ENCODE measurements at regions not wholly inside any gene's neighbourhood (a gene's known extent, or its start where the extent isn't known, plus 50 kb on each side); places are given as distances from the start of the nearest gene placed in this dataset.

GRCh38 chr2:204317640-204318039 lies 227.6 kb upstream of the PARD3B start:
- no peak overlapping the region for H3K27ac ChIP-seq
- no peak for DNase-seq (ENCODE audit: low spot score in 2 of 2)
- no peaks in the 10 kb centered on the region for H3K36me3 ChIP-seq
- no peaks in the 10 kb centered on the region for H3K4me1 ChIP-seq
- no peaks in the 10 kb centered on the region for H3K9me3 ChIP-seq
- no peaks in the 10 kb centered on the region for H3K27me3 ChIP-seq
- 96 to 98% methylated on average over 5 of the region's 5 CpGs for WGBS, 2 donors
- TF ChIP-seq EP300 (IDR thresholded peaks at IDR 0.05) = no peak
- no peak for TF ChIP-seq POLR2A (IDR thresholded peaks at IDR 0.05)
- no peak for TF ChIP-seq CTCF (IDR thresholded peaks at IDR 0.05)
- no peak overlapping the region for H3K4me3 ChIP-seq

GRCh38 chr2:204321027-204321800 lies 224.1 kb upstream of the PARD3B start:
- WGBS, 2 donors = 87 to 95% methylated on average over 10 of the region's 10 CpGs
- Histone ChIP-seq H3K4me1 (peaks cover 0 to 7% (median 0%) of the 10 kb centered on the region in 4 donors), H3K36me3 (no peaks in the 10 kb centered on the region), H3K9me3 (no peaks in the 10 kb centered on the region), H3K27ac (peak overlapping the region in 1 of 4 donors; percentile 25), H3K27me3 (no peaks in the 10 kb centered on the region), H3K4me3 (no peak overlapping the region)
- TF ChIP-seq CTCF (IDR thresholded peaks at IDR 0.05) (no peak), POLR2A (IDR thresholded peaks at IDR 0.05) (no peak), EP300 (IDR thresholded peaks at IDR 0.05) (no peak)
- DNase-seq (ENCODE audit: low spot score in 2 of 2) = no peak

GRCh38 chr2:204321910-204322751 lies 223.1 kb upstream of the PARD3B start:
- 56 to 62% methylated on average over 8 to 9 of the region's 9 CpGs for WGBS, 2 donors
- no peak for DNase-seq (ENCODE audit: low spot score in 2 of 2)
- no peak overlapping the region for H3K27ac ChIP-seq

GRCh38 chr2:204325468-204325867 lies 219.8 kb upstream of the PARD3B start:
- no peaks in the 10 kb centered on the region for H3K9me3 ChIP-seq
- no peaks in the 10 kb centered on the region for H3K36me3 ChIP-seq
- peaks cover 0 to 7% (median 0%) of the 10 kb centered on the region in 4 donors for H3K4me1 ChIP-seq
- no peak overlapping the region for H3K4me3 ChIP-seq
- DNase-seq (ENCODE audit: low spot score in 2 of 2) = peak in 1 of 2 donors; percentile 78
- no peak overlapping the region for H3K27ac ChIP-seq
- peak; percentile 67 to 89 (median 80) for TF ChIP-seq CTCF (IDR thresholded peaks at IDR 0.05)
- TF ChIP-seq POLR2A (IDR thresholded peaks at IDR 0.05) = no peak
- H3K27me3 ChIP-seq = no peaks in the 10 kb centered on the region
- 16% methylated on average over 7 of the region's 7 CpGs for WGBS, 2 donors

More at GRCh38 chr2:204321910-204322751, 223.1 kb upstream of the PARD3B start:
- Histone ChIP-seq H3K27me3 (no peaks in the 10 kb centered on the region), H3K9me3 (no peaks in the 10 kb centered on the region), H3K4me1 (peaks cover 0 to 7% (median 0%) of the 10 kb centered on the region in 4 donors), H3K36me3 (no peaks in the 10 kb centered on the region), H3K4me3 (no peak overlapping the region)
- TF ChIP-seq CTCF (IDR thresholded peaks at IDR 0.05) (no peak), EP300 (IDR thresholded peaks at IDR 0.05) (peak in 1 of 2 donors; percentile 57), POLR2A (IDR thresholded peaks at IDR 0.05) (no peak)

- Histone ChIP-seq H3K9me3 (no peaks in the 10 kb centered on the region), H3K27ac (no peak overlapping the region), H3K4me3 (no peak overlapping the region), H3K36me3 (no peaks in the 10 kb centered on the region), H3K4me1 (peaks cover 0 to 7% (median 0%) of the 10 kb centered on the region in 4 donors), H3K27me3 (no peaks in the 10 kb centered on the region)
- no peak for DNase-seq (ENCODE audit: low spot score in 2 of 2)
- 65 to 78% methylated on average over 7 of the region's 7 CpGs for WGBS, 2 donors
- TF ChIP-seq CTCF (IDR thresholded peaks at IDR 0.05) (no peak), EP300 (IDR thresholded peaks at IDR 0.05) (no peak), POLR2A (IDR thresholded peaks at IDR 0.05) (no peak)
These were observed 216.9 kb upstream of the PARD3B start for GRCh38 chr2:204328373-204328772.
